PFSK-1 (cell line): ENCODE measurements at regions not wholly inside any gene's neighbourhood (a gene's known extent, or its start where the extent isn't known, plus 50 kb on each side); places are given as distances from the start of the nearest gene placed in this dataset.

Experiments used
- FOXP2 ChIP-seq: optimal IDR thresholded peaks from 2 replicates; pipeline ENCODE3; 2011; ENCODE audit warnings: borderline replicate concordance, control low read depth, inconsistent platforms; ENCODE audit not compliant: insufficient read depth; ENCODE audit errors: extremely low read length, extremely low read depth
- POLR2AphosphoS5 ChIP-seq: IDR thresholded peaks from 2 replicates; pipeline ENCODE4 v1.6.1; 2012; ENCODE audit warnings: low read depth, mild to moderate bottlenecking, control low read depth, low read length, moderate library complexity
- REST ChIP-seq, 2 experiments: IDR thresholded peaks; 2 replicates each; pipeline versions ENCODE4 v1.6.1 to v1.8.0; 2011 to 2012; ENCODE audit warnings: low read depth in 2 of 2, low read length in 2 of 2, control low read depth in 1 of 2, inconsistent platforms in 1 of 2, mild to moderate bottlenecking in 1 of 2, moderate library complexity in 1 of 2; ENCODE audit not compliant: insufficient read depth in 1 of 2
- SIN3A ChIP-seq: IDR thresholded peaks from 2 replicates; pipeline ENCODE4 v1.6.1; 2012; ENCODE audit warnings: mild to moderate bottlenecking, low read length, moderate library complexity, borderline replicate concordance; ENCODE audit not compliant: insufficient read depth
- TAF1 ChIP-seq: IDR thresholded peaks from 2 replicates; pipeline ENCODE4 v1.6.1; 2012; ENCODE audit warnings: low read length, control low read depth, borderline replicate concordance; ENCODE audit not compliant: insufficient read depth

- TF ChIP-seq TAF1 (no peak), REST (IDR thresholded peaks at IDR 0.05; ENCODE audit: insufficient read depth in 1 of 2, low read depth in 2 of 2, low read length in 2 of 2) (no peak), SIN3A (no peak), FOXP2 (no peak), POLR2AphosphoS5 (no peak)
These were observed 1029.3 kb downstream of the TECRL start for GRCh38 chr4:63379750-63380522.

- TF ChIP-seq POLR2AphosphoS5 (no peak), TAF1 (no peak), FOXP2 (no peak), SIN3A (no peak), REST (IDR thresholded peaks at IDR 0.05; ENCODE audit: insufficient read depth in 1 of 2, low read depth in 2 of 2, low read length in 2 of 2) (no peak)
These were observed 1038.2 kb downstream of the TECRL start for GRCh38 chr4:63371001-63371400.

GRCh38 chr4:63361628-63362027 is 1047.6 kb downstream of the TECRL start:
- TF ChIP-seq TAF1, result no peak
- TF ChIP-seq FOXP2, result no peak
- no peak for TF ChIP-seq REST (IDR thresholded peaks at IDR 0.05; ENCODE audit: insufficient read depth in 1 of 2, low read depth in 2 of 2, low read length in 2 of 2)
- TF ChIP-seq SIN3A, result no peak
- TF ChIP-seq POLR2AphosphoS5, result no peak

GRCh38 chr4:63361066-63361465 is 1048.2 kb downstream of the TECRL start:
- TF ChIP-seq POLR2AphosphoS5 (no peak), SIN3A (no peak), REST (IDR thresholded peaks at IDR 0.05; ENCODE audit: insufficient read depth in 1 of 2, low read depth in 2 of 2, low read length in 2 of 2) (no peak), TAF1 (no peak), FOXP2 (no peak)
